ENCODE measurements at regions not wholly inside any gene's neighbourhood (a gene's known extent, or its start where the extent isn't known, plus 50 kb on each side); places are given as distances from the start of the nearest gene placed in this dataset.

DNA sequence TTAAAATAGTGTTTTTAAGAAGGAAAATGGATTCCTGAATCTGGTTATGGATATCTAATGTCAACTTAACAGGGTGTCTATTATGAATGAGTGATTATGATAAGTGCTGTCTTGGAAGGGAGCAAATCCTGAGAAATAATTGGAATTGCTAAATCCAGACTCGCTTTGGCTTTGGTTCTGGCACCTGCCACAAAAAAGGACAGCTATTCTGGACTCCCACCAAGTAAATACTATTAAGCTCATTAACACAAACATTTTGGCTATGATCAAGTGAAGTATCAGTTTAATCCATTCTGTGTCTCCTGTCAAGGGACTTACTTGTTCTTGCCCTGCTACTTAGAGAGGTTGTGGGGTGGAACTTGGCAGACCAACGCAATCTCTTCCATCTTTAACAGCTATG is 403.7 kb downstream of the CENPC start:
- intact Hi-C loops (cut with micrococcal nuclease; ENCODE audit: unreplicated experiment) (no loop called here), in situ Hi-C loops (cut with HindIII; ENCODE audit: extremely low pct_ligation_motif_present, low pct_unique_long_range_greater_than_20kb) (no loop called here)
- H3K4me3 ChIP-seq (replicated peaks in 1 of 3; ENCODE audit: insufficient read depth in 1 of 3, low read depth in 2 of 3, low read length in 3 of 3) = no peak overlapping the region
- H3K27ac ChIP-seq (ENCODE audit: extremely low read length, insufficient read depth, low read length) = no peak overlapping the region
- H3K36me3 ChIP-seq (replicated peaks in 1 of 2; ENCODE audit: control insufficient read depth in 1 of 2, insufficient read depth in 2 of 2, low read length in 2 of 2) = no peaks in the 10 kb centered on the region
- H3K9me3 ChIP-seq (ENCODE audit: low read length) = no peaks in the 10 kb centered on the region
- ChIA-PET CTCF (ENCODE audit: low intra/inter-chr PET ratio, low total read pairs) (no interaction called here), POLR2A (no interaction called here)
- FAIRE-seq (no peak), DNase-seq (ENCODE audit: low spot score) (no peak), ATAC-seq (no peak)
- no peaks in the 10 kb centered on the region for H4K20me1 ChIP-seq (ENCODE audit: insufficient read depth, low read length)
- no peaks in the 10 kb centered on the region for H3K79me2 ChIP-seq (ENCODE audit: insufficient read depth, low read length)
- H3K4me1 ChIP-seq (ENCODE audit: insufficient read depth, low read length) = no peaks in the 10 kb centered on the region
- no peak overlapping the region for H3K4me2 ChIP-seq (ENCODE audit: low read depth, low read length)
- no TSS peak for BruUV-seq (replicated peaks)
- TF ChIP-seq, protein P1, sequence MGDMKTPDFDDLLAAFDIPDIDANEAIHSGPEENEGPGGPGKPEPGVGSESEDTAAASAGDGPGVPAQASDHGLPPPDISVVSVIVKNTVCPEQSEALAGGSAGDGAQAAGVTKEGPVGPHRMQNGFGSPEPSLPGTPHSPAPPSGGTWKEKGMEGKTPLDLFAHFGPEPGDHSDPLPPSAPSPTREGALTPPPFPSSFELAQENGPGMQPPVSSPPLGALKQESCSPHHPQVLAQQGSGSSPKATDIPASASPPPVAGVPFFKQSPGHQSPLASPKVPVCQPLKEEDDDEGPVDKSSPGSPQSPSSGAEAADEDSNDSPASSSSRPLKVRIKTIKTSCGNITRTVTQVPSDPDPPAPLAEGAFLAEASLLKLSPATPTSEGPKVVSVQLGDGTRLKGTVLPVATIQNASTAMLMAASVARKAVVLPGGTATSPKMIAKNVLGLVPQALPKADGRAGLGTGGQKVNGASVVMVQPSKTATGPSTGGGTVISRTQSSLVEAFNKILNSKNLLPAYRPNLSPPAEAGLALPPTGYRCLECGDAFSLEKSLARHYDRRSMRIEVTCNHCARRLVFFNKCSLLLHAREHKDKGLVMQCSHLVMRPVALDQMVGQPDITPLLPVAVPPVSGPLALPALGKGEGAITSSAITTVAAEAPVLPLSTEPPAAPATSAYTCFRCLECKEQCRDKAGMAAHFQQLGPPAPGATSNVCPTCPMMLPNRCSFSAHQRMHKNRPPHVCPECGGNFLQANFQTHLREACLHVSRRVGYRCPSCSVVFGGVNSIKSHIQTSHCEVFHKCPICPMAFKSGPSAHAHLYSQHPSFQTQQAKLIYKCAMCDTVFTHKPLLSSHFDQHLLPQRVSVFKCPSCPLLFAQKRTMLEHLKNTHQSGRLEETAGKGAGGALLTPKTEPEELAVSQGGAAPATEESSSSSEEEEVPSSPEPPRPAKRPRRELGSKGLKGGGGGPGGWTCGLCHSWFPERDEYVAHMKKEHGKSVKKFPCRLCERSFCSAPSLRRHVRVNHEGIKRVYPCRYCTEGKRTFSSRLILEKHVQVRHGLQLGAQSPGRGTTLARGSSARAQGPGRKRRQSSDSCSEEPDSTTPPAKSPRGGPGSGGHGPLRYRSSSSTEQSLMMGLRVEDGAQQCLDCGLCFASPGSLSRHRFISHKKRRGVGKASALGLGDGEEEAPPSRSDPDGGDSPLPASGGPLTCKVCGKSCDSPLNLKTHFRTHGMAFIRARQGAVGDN (CRISPR knock-in tag; IDR thresholded peaks at IDR 0.05) = no peak
- TF ChIP-seq, protein P2, sequence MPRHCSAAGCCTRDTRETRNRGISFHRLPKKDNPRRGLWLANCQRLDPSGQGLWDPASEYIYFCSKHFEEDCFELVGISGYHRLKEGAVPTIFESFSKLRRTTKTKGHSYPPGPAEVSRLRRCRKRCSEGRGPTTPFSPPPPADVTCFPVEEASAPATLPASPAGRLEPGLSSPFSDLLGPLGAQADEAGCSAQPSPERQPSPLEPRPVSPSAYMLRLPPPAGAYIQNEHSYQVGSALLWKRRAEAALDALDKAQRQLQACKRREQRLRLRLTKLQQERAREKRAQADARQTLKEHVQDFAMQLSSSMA (CRISPR knock-in tag; IDR thresholded peaks at IDR 0.05) = no peak
- no peak for TF ChIP-seq EZH2 (conservative IDR thresholded peaks at IDR 0.05; ENCODE audit: low read depth, low read length)
- no peak for TF ChIP-seq ZNF761 (CRISPR knock-in tag; conservative IDR thresholded peaks at IDR 0.05)
- no peak for TF ChIP-seq ZNF782 (CRISPR knock-in tag; IDR thresholded peaks at IDR 0.05; ENCODE audit: borderline replicate concordance)
- TF ChIP-seq PAF1 (CRISPR knock-in tag; IDR thresholded peaks at IDR 0.05) = no peak
- TF ChIP-seq ZNF780A (CRISPR knock-in tag; IDR thresholded peaks at IDR 0.05) = no peak
- TF ChIP-seq BRD4 (CRISPR knock-in tag; IDR thresholded peaks at IDR 0.05) = no peak
- TF ChIP-seq HMG20A (CRISPR knock-in tag; IDR thresholded peaks at IDR 0.05; ENCODE audit: borderline replicate concordance) = no peak
- no peak for TF ChIP-seq TGIF2 (CRISPR knock-in tag; IDR thresholded peaks at IDR 0.05)
- TF ChIP-seq, protein P3, sequence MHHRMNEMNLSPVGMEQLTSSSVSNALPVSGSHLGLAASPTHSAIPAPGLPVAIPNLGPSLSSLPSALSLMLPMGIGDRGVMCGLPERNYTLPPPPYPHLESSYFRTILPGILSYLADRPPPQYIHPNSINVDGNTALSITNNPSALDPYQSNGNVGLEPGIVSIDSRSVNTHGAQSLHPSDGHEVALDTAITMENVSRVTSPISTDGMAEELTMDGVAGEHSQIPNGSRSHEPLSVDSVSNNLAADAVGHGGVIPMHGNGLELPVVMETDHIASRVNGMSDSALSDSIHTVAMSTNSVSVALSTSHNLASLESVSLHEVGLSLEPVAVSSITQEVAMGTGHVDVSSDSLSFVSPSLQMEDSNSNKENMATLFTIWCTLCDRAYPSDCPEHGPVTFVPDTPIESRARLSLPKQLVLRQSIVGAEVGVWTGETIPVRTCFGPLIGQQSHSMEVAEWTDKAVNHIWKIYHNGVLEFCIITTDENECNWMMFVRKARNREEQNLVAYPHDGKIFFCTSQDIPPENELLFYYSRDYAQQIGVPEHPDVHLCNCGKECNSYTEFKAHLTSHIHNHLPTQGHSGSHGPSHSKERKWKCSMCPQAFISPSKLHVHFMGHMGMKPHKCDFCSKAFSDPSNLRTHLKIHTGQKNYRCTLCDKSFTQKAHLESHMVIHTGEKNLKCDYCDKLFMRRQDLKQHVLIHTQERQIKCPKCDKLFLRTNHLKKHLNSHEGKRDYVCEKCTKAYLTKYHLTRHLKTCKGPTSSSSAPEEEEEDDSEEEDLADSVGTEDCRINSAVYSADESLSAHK (CRISPR knock-in tag; IDR thresholded peaks at IDR 0.05; ENCODE audit: borderline replicate concordance) = no peak
- TF ChIP-seq CHD4 (IDR thresholded peaks at IDR 0.05; ENCODE audit: borderline replicate concordance, low read length) = no peak
- TF ChIP-seq ZNF121 (CRISPR knock-in tag; IDR thresholded peaks at IDR 0.05) = no peak
- no peak for TF ChIP-seq MED8 (CRISPR knock-in tag; IDR thresholded peaks at IDR 0.05; ENCODE audit: insufficient replicate concordance)
- no peak for TF ChIP-seq SNRNP70 (IDR thresholded peaks at IDR 0.05; ENCODE audit: low read depth, low read length)
- no peaks in the 10 kb centered on the region for H3K27me3 ChIP-seq (ENCODE audit: control insufficient read depth in 1 of 2, insufficient read depth in 2 of 2, low read length in 2 of 2)
- 0% methylated on average over 2 of the region's 2 CpGs for WGBS (ENCODE audit: low lambda C conversion rate)
- no peak overlapping the region for H2AFZ ChIP-seq (ENCODE audit: low read length)
- H3K9ac ChIP-seq (ENCODE audit: insufficient read depth, low read depth, low read length) = no peak overlapping the region

Data from HepG2 (cell line).